ENCODE measurements at regions not wholly inside any gene's neighbourhood (a gene's known extent, or its start where the extent isn't known, plus 50 kb on each side); places are given as distances from the start of the nearest gene placed in this dataset.

DNA sequence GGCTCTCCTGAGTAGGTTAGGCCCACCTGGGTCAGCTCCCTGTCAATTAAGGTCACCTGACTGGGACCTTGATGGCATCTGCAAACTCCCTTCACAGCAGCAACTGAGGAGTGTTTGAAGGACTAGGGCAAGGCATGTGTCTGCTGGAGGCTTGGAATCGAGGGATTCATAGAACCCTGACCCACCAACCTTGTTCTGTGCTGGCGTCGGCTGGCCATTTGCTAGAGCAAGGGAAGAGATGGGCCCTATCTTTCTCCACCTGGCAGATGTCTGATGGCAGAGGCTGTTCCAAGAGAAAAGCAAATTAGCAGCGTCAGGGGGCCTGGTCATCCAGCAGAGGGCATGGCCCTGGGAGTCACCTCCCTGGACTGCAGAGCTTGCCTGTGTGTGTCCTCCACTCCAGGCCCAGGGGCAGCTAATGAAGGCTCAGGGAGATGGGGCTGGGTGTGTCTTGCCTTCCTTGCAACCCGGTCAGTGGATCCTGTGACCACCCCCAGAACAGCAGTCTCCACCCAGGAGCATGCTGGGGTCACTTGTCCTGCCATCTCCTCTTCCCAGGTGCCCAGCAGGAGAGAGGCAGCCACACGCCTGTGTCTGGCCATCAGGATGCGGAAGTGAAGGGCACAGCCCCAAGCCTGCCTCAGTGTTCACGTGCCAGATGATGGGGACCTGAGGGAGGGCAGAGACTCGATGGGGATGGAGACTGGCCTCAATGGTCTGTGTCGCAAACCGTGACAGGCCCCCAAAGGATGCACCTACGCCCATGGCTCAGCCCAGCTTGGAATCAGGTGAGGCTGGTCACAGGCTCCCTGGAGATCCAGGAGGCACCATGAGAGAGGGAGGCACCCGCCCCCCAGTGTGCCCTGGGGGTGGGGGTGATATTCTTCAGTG, 53.9 kb downstream of the BARX1 start:
- H3K4me3 ChIP-seq (ENCODE audit: control insufficient read depth, low read depth, low read length): no peak overlapping the region
- no peak for DNase-seq (ENCODE audit: low read depth)
- TF ChIP-seq, protein P1, sequence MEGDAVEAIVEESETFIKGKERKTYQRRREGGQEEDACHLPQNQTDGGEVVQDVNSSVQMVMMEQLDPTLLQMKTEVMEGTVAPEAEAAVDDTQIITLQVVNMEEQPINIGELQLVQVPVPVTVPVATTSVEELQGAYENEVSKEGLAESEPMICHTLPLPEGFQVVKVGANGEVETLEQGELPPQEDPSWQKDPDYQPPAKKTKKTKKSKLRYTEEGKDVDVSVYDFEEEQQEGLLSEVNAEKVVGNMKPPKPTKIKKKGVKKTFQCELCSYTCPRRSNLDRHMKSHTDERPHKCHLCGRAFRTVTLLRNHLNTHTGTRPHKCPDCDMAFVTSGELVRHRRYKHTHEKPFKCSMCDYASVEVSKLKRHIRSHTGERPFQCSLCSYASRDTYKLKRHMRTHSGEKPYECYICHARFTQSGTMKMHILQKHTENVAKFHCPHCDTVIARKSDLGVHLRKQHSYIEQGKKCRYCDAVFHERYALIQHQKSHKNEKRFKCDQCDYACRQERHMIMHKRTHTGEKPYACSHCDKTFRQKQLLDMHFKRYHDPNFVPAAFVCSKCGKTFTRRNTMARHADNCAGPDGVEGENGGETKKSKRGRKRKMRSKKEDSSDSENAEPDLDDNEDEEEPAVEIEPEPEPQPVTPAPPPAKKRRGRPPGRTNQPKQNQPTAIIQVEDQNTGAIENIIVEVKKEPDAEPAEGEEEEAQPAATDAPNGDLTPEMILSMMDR (IDR thresholded peaks at IDR 0.05; ENCODE audit: control insufficient read depth, insufficient read depth, low read depth, low read length, missing control alignments): no peak

DNA sequence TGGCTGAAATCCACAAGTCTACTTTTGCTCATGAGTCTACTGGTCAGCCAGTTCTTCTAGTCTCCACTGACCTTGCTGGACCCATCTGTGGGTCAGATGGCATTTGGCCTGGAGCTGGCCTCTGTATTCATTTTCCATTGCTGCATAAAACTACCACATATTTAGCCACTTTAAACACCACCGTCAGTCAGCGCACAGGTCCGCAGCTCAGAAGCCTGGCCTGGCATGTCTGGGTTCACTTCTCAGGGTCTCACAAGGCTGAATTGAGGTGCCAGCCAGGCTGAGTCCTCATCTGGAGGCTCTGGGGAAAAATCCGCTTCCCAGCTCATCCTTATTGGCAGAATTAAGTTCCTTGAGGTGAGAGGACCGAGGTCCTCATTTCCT, 54.7 kb downstream of the BARX1 start:
- no peak for DNase-seq (ENCODE audit: low read depth)
- TF ChIP-seq, protein P1 (IDR thresholded peaks at IDR 0.05; ENCODE audit: control insufficient read depth, insufficient read depth, low read depth, low read length, missing control alignments): no peak
- H3K4me3 ChIP-seq (ENCODE audit: control insufficient read depth, low read depth, low read length): no peak overlapping the region

DNA sequence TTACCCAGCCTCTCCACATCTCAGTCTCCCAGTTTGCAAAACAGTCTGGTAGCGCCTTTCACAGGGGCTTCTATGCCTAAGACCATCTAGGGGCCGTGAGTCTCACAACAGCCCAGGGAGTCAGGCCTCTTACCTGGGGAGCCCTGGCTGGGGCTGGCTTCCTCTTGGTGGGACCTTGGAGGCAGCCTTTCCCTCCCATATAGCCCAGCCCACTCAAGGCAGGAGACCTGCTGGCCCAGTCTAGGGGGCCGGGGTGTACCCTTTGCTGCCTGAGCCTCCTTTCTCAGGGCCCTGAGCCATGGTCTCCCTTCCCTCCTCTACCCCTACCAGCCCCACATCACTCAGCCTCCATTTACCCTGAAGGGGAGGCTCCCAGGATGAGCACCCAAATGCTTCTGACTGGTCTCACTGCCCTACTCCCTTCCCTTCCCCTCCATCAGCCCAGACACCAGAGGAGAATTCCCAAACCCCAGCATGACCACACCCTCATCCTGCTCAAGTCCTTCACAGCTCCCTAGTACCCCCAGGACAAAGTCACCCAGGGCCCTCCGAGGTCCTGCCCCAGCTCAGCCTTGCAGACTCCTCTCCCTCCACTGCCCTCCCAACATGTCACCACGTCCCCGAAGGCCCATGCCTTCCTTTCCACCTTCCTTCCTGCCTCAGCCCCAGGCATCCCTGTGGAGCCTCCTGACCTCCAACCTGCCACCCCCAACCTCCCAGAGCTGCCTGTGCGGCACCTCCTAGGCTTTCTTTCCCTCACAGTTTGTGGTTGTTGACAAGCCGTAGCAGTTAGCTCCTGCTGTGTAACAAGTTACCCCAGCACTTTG, 55.3 kb downstream of the BARX1 start:
- TF ChIP-seq, protein P1 (IDR thresholded peaks at IDR 0.05; ENCODE audit: control insufficient read depth, insufficient read depth, low read depth, low read length, missing control alignments): no peak
- DNase-seq (ENCODE audit: low read depth): no peak
- H3K4me3 ChIP-seq (ENCODE audit: control insufficient read depth, low read depth, low read length): no peak overlapping the region

DNA sequence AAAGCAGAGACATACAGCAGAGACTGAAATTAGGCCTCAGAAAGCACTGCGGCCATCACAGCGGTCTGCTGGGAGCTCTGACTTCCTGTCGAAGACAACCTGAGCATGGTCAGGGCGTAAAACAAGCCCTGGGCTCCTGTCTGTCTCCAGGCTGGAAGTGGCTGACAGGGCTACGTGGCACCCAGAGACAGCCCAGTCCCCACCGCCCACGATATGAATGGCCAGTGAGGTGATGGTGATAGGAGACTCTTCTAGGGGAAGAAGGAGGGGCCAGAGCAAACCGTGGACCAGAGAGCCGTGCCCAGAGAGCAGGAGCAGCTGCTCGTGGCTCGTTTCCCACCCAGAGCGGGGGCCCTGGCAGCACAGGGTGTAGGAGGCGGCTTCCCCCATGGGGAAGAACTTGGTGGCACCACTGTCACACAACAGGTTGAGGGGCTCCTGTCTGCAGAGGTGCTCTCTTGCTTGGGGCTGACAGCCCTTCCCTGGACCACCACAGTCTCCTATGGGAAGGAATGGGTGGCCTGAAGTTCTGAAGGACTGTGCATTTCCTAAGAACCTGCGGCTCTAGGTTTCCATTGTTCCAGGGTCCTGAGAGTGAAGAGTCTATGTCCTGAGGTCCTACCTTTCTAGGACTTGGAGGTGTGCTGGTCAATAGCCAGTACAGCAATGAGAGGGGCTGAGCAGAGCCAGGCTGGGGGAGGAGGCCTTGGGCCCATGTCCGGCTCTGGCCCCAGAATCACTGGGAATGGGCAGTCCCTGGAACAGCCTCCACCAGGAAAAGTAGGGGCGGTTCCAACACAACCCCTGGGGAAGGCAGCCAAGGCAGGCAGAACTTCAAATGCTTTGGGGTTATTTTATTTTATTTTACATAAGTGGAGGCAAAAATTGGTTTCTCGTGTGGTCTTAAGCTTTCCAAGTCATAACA, 56.4 kb downstream of the BARX1 start:
- no peak overlapping the region for H3K4me3 ChIP-seq (ENCODE audit: control insufficient read depth, low read depth, low read length)
- no peak for DNase-seq (ENCODE audit: low read depth)
- TF ChIP-seq, protein P1 (IDR thresholded peaks at IDR 0.05; ENCODE audit: control insufficient read depth, insufficient read depth, low read depth, low read length, missing control alignments): no peak

DNA sequence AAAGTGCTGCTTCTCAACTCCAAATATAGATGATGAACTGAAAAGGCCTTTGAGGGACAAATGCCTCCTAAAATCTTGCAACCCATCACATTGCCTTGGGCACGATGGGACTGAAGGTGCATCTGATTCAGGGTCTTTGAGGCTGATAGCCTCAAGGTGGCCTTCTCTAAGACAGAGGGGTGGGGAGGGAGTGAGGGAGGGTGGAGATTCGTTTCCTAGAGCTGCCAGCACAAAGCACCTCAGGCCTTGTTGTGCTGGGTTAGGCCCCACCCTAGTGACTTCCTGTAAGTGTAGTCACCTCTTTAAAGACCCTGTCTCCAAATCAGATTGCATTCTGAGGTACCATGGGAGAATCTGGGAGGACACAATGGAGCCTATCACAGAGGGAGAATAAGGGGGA, 57.1 kb downstream of the BARX1 start:
- no peak overlapping the region for H3K4me3 ChIP-seq (ENCODE audit: control insufficient read depth, low read depth, low read length)
- TF ChIP-seq, protein P1 (IDR thresholded peaks at IDR 0.05; ENCODE audit: control insufficient read depth, insufficient read depth, low read depth, low read length, missing control alignments): no peak
- DNase-seq (ENCODE audit: low read depth): no peak

All from AG09309 (cell line).